WERI-Rb-1 (cell line): ENCODE measurements at regions not wholly inside any gene's neighbourhood (a gene's known extent, or its start where the extent isn't known, plus 50 kb on each side); places are given as distances from the start of the nearest gene placed in this dataset.

Experiments
- DNase-seq: peaks from one replicate; pipeline ENCODE4 v3.0.0-alpha.2; 2020
- H3K27ac ChIP-seq: fragments of 250-450 bp; sonication (Bioruptor Pico); 2 replicates; pipeline ENCODE4 v1.5.1; 2020; ENCODE audit warnings: mild to moderate bottlenecking, moderate library complexity
- H3K27me3 ChIP-seq: fragments of 250-450 bp; sonication (Bioruptor Pico); 2 replicates; pipeline ENCODE4 v1.5.1; 2021; ENCODE audit warnings: mild to moderate bottlenecking, low read depth, moderate library complexity; ENCODE audit not compliant: insufficient read depth, severe bottlenecking
- H3K36me3 ChIP-seq: fragments of 250-450 bp; sonication (Bioruptor Pico); 2 replicates; pipeline ENCODE4 v1.5.1; 2020; ENCODE audit warnings: mild to moderate bottlenecking, moderate library complexity
- H3K4me3 ChIP-seq: 2 replicates; pipeline ENCODE4 v1.5.1; 2011; ENCODE audit warnings: low read depth, mild to moderate bottlenecking, control low read depth, low read length
- H3K9me3 ChIP-seq: fragments of 250-450 bp; sonication (Bioruptor Pico); 2 replicates; pipeline ENCODE4 v1.5.1; 2021; ENCODE audit warnings: mild to moderate bottlenecking, moderate library complexity; ENCODE audit not compliant: severe bottlenecking
- TF ChIP-seq, protein P1 (sequence below): IDR thresholded peaks from 2 replicates; pipeline ENCODE4 v1.5.1; 2011; ENCODE audit warnings: low read depth, mild to moderate bottlenecking, control low read depth, inconsistent platforms, low read length

DNA sequence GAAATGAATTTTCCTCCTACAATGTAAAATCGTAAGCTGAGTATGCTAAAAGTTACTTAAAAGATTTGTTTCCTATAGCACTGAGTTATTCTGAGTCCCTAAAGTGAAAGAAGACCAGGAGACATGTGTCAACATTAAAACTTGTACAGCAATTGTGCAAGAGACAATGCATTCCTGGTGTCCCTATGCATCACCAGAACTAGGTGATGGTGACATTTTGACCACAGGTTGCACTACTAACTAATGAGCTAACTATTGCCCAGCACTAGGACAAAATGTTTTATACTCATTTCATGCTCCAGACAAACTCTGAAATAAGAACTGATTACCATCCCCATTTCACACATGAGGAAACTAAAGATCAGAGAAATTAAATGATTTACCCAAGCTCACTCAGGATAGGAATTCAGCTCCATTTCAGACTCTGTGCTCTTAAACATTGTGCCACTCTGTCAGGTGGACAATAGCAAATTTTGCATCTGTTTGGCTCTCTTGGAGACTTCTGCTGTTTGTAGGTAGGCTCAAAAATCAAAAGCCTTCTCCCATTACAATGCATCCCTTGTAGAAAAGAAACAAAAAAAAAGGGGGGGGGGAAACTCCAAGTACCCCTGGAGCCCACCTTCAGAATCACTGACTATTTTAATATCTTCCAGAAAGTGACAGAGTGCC lies 269.2 kb downstream of the ACTL7B start:
- TF ChIP-seq, protein P1, sequence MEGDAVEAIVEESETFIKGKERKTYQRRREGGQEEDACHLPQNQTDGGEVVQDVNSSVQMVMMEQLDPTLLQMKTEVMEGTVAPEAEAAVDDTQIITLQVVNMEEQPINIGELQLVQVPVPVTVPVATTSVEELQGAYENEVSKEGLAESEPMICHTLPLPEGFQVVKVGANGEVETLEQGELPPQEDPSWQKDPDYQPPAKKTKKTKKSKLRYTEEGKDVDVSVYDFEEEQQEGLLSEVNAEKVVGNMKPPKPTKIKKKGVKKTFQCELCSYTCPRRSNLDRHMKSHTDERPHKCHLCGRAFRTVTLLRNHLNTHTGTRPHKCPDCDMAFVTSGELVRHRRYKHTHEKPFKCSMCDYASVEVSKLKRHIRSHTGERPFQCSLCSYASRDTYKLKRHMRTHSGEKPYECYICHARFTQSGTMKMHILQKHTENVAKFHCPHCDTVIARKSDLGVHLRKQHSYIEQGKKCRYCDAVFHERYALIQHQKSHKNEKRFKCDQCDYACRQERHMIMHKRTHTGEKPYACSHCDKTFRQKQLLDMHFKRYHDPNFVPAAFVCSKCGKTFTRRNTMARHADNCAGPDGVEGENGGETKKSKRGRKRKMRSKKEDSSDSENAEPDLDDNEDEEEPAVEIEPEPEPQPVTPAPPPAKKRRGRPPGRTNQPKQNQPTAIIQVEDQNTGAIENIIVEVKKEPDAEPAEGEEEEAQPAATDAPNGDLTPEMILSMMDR: no peak
- no peak for DNase-seq
- Histone ChIP-seq H3K27me3 (no peaks in the 10 kb centered on the region), H3K27ac (no peak overlapping the region), H3K9me3 (no peaks in the 10 kb centered on the region), H3K4me3 (no peak overlapping the region), H3K36me3 (no peaks in the 10 kb centered on the region)

DNA sequence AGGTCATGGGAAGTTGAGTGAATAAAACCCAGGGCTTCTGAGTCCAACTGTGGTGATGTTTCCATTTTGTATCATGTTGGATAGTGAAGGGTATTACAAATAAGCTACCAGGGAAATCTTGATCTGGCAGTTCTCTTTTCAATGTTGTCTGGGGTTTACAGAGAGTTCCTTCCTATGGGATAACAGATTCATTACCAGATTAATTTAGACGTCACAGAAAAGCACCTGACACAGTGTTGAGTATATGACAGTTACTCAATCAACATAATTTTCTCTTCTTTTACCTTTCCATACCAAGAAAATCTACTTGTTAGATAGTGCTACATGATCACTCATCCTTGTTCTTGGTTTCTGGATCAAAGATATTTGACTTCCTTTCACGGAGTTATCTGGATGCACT lies 270.9 kb downstream of the ACTL7B start:
- Histone ChIP-seq H3K9me3 (no peaks in the 10 kb centered on the region), H3K36me3 (no peaks in the 10 kb centered on the region), H3K27ac (no peak overlapping the region), H3K4me3 (no peak overlapping the region), H3K27me3 (no peaks in the 10 kb centered on the region)
- TF ChIP-seq, protein P1: no peak
- no peak for DNase-seq

DNA sequence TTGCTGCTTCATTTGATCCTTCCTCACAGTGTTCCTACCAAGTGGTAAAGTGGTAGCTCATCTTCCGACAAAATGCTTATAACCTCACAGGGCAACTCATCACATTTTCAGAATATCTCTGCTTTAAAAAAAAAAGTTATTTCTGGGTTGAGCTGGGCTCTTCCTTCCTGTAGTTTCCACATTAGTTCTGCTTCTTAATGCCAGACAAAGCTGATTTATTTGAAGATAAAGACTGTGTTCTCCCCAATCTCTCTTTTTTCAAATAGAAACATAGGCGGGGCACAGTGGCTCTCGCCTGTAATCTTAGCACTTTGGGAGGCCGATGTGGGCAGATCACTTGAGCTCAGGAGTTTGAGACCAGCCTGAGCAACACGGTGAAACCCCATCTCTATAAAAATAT lies 273.1 kb downstream of the ACTL7B start:
- no peaks in the 10 kb centered on the region for H3K27me3 ChIP-seq
- no peak overlapping the region for H3K27ac ChIP-seq
- no peak for DNase-seq
- H3K9me3 ChIP-seq: no peaks in the 10 kb centered on the region
- no peak overlapping the region for H3K4me3 ChIP-seq
- no peaks in the 10 kb centered on the region for H3K36me3 ChIP-seq
- TF ChIP-seq, protein P1: no peak

DNA sequence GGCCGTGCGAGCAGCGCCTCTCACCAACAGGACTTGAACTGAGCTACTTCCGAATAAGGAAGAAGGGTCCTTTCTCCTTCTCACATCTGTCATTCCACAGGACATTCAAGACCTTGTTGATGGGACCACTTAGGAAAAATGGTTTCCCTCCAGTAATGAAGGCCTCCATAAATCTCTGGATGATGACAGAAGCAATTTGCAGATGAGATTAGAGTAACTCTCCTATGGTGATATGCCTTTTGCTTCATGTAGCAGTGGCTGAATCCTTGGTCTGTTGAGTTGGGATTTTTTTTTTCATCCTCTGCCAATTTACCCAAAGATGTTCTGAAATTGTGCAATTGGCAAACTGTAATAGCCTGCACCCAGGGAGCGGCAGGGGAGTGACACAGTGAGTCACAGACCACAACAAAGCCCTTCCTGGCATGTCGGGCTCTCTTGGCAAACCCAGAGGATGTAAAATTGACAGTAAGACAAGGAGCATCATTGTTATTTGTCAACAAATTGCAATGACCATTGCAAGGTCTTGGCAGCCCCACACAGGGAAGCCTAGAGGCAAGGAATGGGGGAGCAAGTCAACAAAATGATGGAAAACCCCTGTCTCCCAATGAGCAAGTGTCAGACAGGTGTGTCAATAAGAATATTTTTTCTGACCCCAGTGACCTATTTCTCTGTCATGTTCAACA lies 275.9 kb downstream of the ACTL7B start:
- Histone ChIP-seq H3K9me3 (no peaks in the 10 kb centered on the region), H3K27ac (no peak overlapping the region), H3K36me3 (no peaks in the 10 kb centered on the region), H3K4me3 (no peak overlapping the region), H3K27me3 (no peaks in the 10 kb centered on the region)
- TF ChIP-seq, protein P1: no peak
- DNase-seq: no peak

DNA sequence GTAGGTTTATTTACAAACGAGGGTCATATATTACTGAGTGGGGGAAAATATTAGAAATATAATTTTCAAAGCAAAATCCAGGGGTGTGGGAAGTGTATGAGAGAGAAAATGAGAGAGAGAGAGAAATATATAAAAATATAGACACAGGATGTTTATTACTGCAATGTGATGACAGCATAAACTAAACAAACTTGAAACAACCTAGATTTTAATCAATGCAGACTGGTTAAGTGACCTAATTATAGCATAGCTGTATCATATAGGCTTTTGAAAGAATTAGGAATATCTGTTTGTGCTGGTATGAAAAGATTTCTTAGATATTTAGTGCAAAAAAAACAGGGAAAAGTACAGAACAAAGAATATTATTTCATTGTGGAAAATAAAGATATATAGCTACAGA lies 280.5 kb downstream of the ACTL7B start:
- H3K4me3 ChIP-seq: no peak overlapping the region
- H3K27ac ChIP-seq: no peak overlapping the region
- H3K27me3 ChIP-seq: no peaks in the 10 kb centered on the region
- H3K9me3 ChIP-seq: no peaks in the 10 kb centered on the region
- TF ChIP-seq, protein P1: no peak
- no peaks in the 10 kb centered on the region for H3K36me3 ChIP-seq
- no peak for DNase-seq
